NB4 (cell line): ENCODE measurements at regions not wholly inside any gene's neighbourhood (a gene's known extent, or its start where the extent isn't known, plus 50 kb on each side); places are given as distances from the start of the nearest gene placed in this dataset.

Source experiments
- CTCF ChIP-seq: IDR thresholded peaks from one replicate; pipeline ENCODE4 v1.5.1; 2012; ENCODE audit warnings: low read depth, low read length
- POLR2A ChIP-seq: IDR thresholded peaks from 2 replicates; pipeline ENCODE4 v1.6.1; 2011; ENCODE audit warnings: mild to moderate bottlenecking; ENCODE audit not compliant: insufficient read length; ENCODE audit errors: extremely low read depth

- TF ChIP-seq POLR2A: no peak
- TF ChIP-seq CTCF: no peak
Measured at GRCh38 chr1:213647864-213648650, 339.7 kb upstream of the PROX1 start.
